IMR-90 (cell line): ENCODE measurements at regions not wholly inside any gene's neighbourhood (a gene's known extent, or its start where the extent isn't known, plus 50 kb on each side); places are given as distances from the start of the nearest gene placed in this dataset.

Source experiments
- ATAC-seq: fragments of 200-7000 bp; cut with Tn5 transposase; 2 replicates; pipeline ENCODE4 v1.9.1; 2020; ENCODE audit warnings: low read depth, mild to moderate bottlenecking, moderate library complexity
- BruUV-seq: library from RNA; stranded (reverse); fragments of 400-500 nt; replicated peaks from 2 replicates; lab custom pipeline; 2021; lab: Mats Ljungman, UMichigan
- CTCF ChIA-PET: fragments of 300-600 bp; formaldehyde crosslinking; extraction: SDS; loops from one replicate; lab custom pipeline; 2021; ENCODE audit warnings: antibody characterized with exemption; lab: Yijun Ruan, JAX
- POLR2A ChIA-PET: fragments of 300-600 bp; sonication (Branson Sonifier 250); formaldehyde crosslinking; loops from one replicate; lab custom pipeline; 2022; ENCODE audit warnings: antibody characterized with exemption; ENCODE audit not compliant: unreplicated experiment; lab: Charles Lee
- DNase-seq: peaks from one replicate; pipeline ENCODE4 v3.0.0; 2013
- H2AFZ ChIP-seq: replicated peaks from 2 replicates; pipeline ENCODE3; 2013; ENCODE audit warnings: low read length, mild to moderate bottlenecking; ENCODE audit not compliant: poor library complexity
- H2AK5ac ChIP-seq: 2 replicates; pipeline ENCODE4 v1.6.1; 2013; ENCODE audit warnings: low read depth, low read length, inconsistent platforms
- H2AK9ac ChIP-seq: replicated peaks from 2 replicates; pipeline ENCODE3; 2013; ENCODE audit warnings: mild to moderate bottlenecking, low read depth, low read length, moderate library complexity; ENCODE audit not compliant: poor library complexity
- H2BK120ac ChIP-seq: 2 replicates; pipeline ENCODE4 v1.6.1; 2013; ENCODE audit warnings: low read depth, low read length, inconsistent platforms
- H2BK15ac ChIP-seq: 3 replicates; pipeline ENCODE4 v1.6.1; 2013; ENCODE audit warnings: low read depth, low read length, inconsistent platforms
- H2BK20ac ChIP-seq: 2 replicates; pipeline ENCODE4 v1.6.1; 2013; ENCODE audit warnings: low read depth, mild to moderate bottlenecking, inconsistent platforms, low read length, moderate library complexity
- H2BK5ac ChIP-seq: 2 replicates; pipeline ENCODE4 v1.6.1; 2013; ENCODE audit warnings: mild to moderate bottlenecking, low read depth, low read length, inconsistent platforms; ENCODE audit not compliant: poor library complexity, severe bottlenecking
- H3K14ac ChIP-seq: replicated peaks from 2 replicates; pipeline ENCODE4 v1.6.1; 2013; ENCODE audit warnings: low read depth, low read length, inconsistent platforms
- H3K18ac ChIP-seq: 2 replicates; pipeline ENCODE4 v1.6.1; 2013; ENCODE audit warnings: low read depth, low read length, control low read depth
- H3K23ac ChIP-seq: 2 replicates; pipeline ENCODE4 v1.6.1; 2013; ENCODE audit warnings: low read depth, low read length, inconsistent platforms
- H3K27ac ChIP-seq: 2 replicates; pipeline ENCODE4 v1.5.1; 2013; ENCODE audit warnings: mild to moderate bottlenecking, control low read depth, low read length; ENCODE audit not compliant: insufficient read depth
- H3K27me3 ChIP-seq: 2 replicates; pipeline ENCODE4 v1.6.1; 2013; ENCODE audit warnings: low read length; ENCODE audit not compliant: control insufficient read depth, insufficient read depth
- H3K36me3 ChIP-seq: 2 replicates; pipeline ENCODE4 v1.6.1; 2013; ENCODE audit warnings: low read length, mixed read lengths; ENCODE audit not compliant: control insufficient read depth, insufficient read depth
- H3K4ac ChIP-seq: 2 replicates; pipeline ENCODE4 v1.6.1; 2013; ENCODE audit warnings: low read depth, low read length, inconsistent platforms
- H3K4me1 ChIP-seq: 2 replicates; pipeline ENCODE4 v1.6.1; 2013; ENCODE audit warnings: low read length, mixed read lengths; ENCODE audit not compliant: control insufficient read depth, insufficient read depth
- H3K4me2 ChIP-seq: 2 replicates; pipeline ENCODE4 v1.6.1; 2013; ENCODE audit warnings: low read depth, mild to moderate bottlenecking, control low read depth, low read length, moderate library complexity
- H3K4me3 ChIP-seq: 2 replicates; pipeline ENCODE4 v1.5.1; 2013; ENCODE audit warnings: low read depth, mild to moderate bottlenecking, control low read depth, low read length, moderate library complexity; ENCODE audit not compliant: insufficient read depth
- H3K56ac ChIP-seq: 2 replicates; pipeline ENCODE4 v1.6.1; 2013; ENCODE audit warnings: low read length, inconsistent platforms; ENCODE audit not compliant: insufficient read depth; ENCODE audit errors: extremely low read depth
- H3K79me1 ChIP-seq, 2 experiments: 2 replicates each; pipeline ENCODE4 v1.6.1; 2013; ENCODE audit warnings: low read length in 2 of 2, inconsistent platforms in 1 of 2, low read depth in 1 of 2
- H3K9ac ChIP-seq: 2 replicates; pipeline ENCODE4 v1.6.1; 2013; ENCODE audit warnings: low read depth, low read length, control low read depth
- H3K9me1 ChIP-seq: 2 replicates; pipeline ENCODE4 v1.6.1; 2013; ENCODE audit warnings: low read length, inconsistent platforms; ENCODE audit not compliant: insufficient read depth
- H3K9me3 ChIP-seq: 2 replicates; pipeline ENCODE4 v1.6.1; 2013; ENCODE audit warnings: low read length; ENCODE audit not compliant: control insufficient read depth, insufficient read depth
- H4K20me1 ChIP-seq: 2 replicates; pipeline ENCODE4 v1.6.1; 2013; ENCODE audit warnings: low read length, inconsistent platforms; ENCODE audit not compliant: insufficient read depth
- H4K5ac ChIP-seq: 2 replicates; pipeline ENCODE4 v1.6.1; 2013; ENCODE audit warnings: mild to moderate bottlenecking, low read depth, low read length, control low read depth
- H4K8ac ChIP-seq, 2 experiments: 2 replicates each; pipeline ENCODE4 v1.6.1; 2013; ENCODE audit warnings: low read depth in 2 of 2, low read length in 2 of 2, control low read depth in 1 of 2, inconsistent platforms in 1 of 2
- H4K91ac ChIP-seq: 2 replicates; pipeline ENCODE4 v1.6.1; 2013; ENCODE audit warnings: low read depth, low read length, inconsistent platforms; ENCODE audit not compliant: insufficient read depth
- FOS ChIP-seq: fragments of 150-350 bp; IDR thresholded peaks from 2 replicates; pipeline ENCODE4 v1.6.1; 2016; ENCODE audit warnings: low read depth, low read length
- RFX5 ChIP-seq: IDR thresholded peaks from 2 replicates; pipeline ENCODE4 v1.8.0; 2012; ENCODE audit warnings: low read depth, mild to moderate bottlenecking, low read length, moderate library complexity
- WGBS, 2 experiments: methylation state at CpG; one replicate each; pipeline versions ENCODE4 v1.1.5 to v1.1.7; 2013; ENCODE audit warnings: missing lambda C conversion rate in 2 of 2; ENCODE audit not compliant: insufficient read length in 1 of 2; ENCODE audit errors: extremely low coverage in 2 of 2; 5-methylcytosine and 5-hydroxymethylcytosine counted together
- dilution Hi-C: fragments of 300-500 bp; cut with HindIII; formaldehyde crosslinking; loops from one replicate; pipeline ENCODE4 v1.14.3; 2018; ENCODE audit warnings: low sequenced_read_pairs; ENCODE audit not compliant: unreplicated experiment
- in situ Hi-C: fragments of 300-500 bp; cut with MboI; formaldehyde crosslinking; loops from 3 replicates; pipeline ENCODE4 v1.14.3; 2019; ENCODE audit warnings: low sequenced_read_pairs, inconsistent platforms, mixed read lengths
- intact Hi-C: fragments of 100-400 bp; cut with micrococcal nuclease; formaldehyde crosslinking; loops from 2 replicates; pipeline ENCODE4 v1.10.0; 2022

- no peak overlapping the region for H3K4ac ChIP-seq
- H3K4me3 ChIP-seq: no peak overlapping the region
- no peak overlapping the region for H2BK120ac ChIP-seq
- no peaks in the 10 kb centered on the region for H3K79me1 ChIP-seq
- H2AK9ac ChIP-seq: no peak overlapping the region
- H4K5ac ChIP-seq: no peak overlapping the region
- no peak overlapping the region for H3K23ac ChIP-seq
- H2BK5ac ChIP-seq: no peak overlapping the region
- intact Hi-C loops: no loop called here
- no peaks in the 10 kb centered on the region for H3K36me3 ChIP-seq
- DNase-seq: no peak
- no peak overlapping the region for H3K56ac ChIP-seq
- no peak overlapping the region for H3K27ac ChIP-seq
- no peaks in the 10 kb centered on the region for H3K4me1 ChIP-seq
- TF ChIP-seq RFX5: no peak
- no peak for TF ChIP-seq FOS
- H3K18ac ChIP-seq: no peak overlapping the region
- no peak overlapping the region for H2AFZ ChIP-seq
- H2BK15ac ChIP-seq: no peak overlapping the region
- H4K20me1 ChIP-seq: no peaks in the 10 kb centered on the region
- 80% methylated on average over 1 of the region's 2 CpGs; no CpG with 5 or more reads in 1 of the 2 experiments for WGBS, 2 experiments
- H4K91ac ChIP-seq: no peak overlapping the region
- H3K4me2 ChIP-seq: no peak overlapping the region
- ChIA-PET CTCF (no interaction called here), POLR2A (no interaction called here)
- peaks cover 14% of the 10 kb centered on the region for H3K27me3 ChIP-seq
- H2AK5ac ChIP-seq: no peak overlapping the region
- ATAC-seq: no peak
- no peak overlapping the region for H3K14ac ChIP-seq
- in situ Hi-C loops: no loop called here
- no peaks in the 10 kb centered on the region for H3K9me3 ChIP-seq
- BruUV-seq: no TSS peak
- no peak overlapping the region for H4K8ac ChIP-seq
- dilution Hi-C loops: no loop called here
- H3K9ac ChIP-seq: no peak overlapping the region
- H2BK20ac ChIP-seq: no peak overlapping the region
- H3K9me1 ChIP-seq: no peaks in the 10 kb centered on the region
Observed at GRCh38 chr6:16078064-16078463, 50.8 kb upstream of the MYLIP start.
